ENCODE measurements at regions not wholly inside any gene's neighbourhood (a gene's known extent, or its start where the extent isn't known, plus 50 kb on each side); places are given as distances from the start of the nearest gene placed in this dataset.

- Mint-ChIP-seq H3K27me3 (ENCODE audit: insufficient read depth, unreplicated experiment) (no peaks in the 10 kb centered on the region), H3K36me3 (ENCODE audit: insufficient read depth, unreplicated experiment) (no peaks in the 10 kb centered on the region), H3K27ac (ENCODE audit: low read depth, unreplicated experiment) (no peak overlapping the region), H3K9me3 (ENCODE audit: unreplicated experiment) (peaks cover 8% of the 10 kb centered on the region), H3K4me1 (ENCODE audit: insufficient read depth, unreplicated experiment) (no peaks in the 10 kb centered on the region), H3K4me3 (ENCODE audit: unreplicated experiment) (no peak overlapping the region)
- ChIA-PET POLR2A (interaction anchor here (0.7 kb wide), 1 partner anchor 40 kb away, joined by 3 read pairs; no protein-coding TSS in a partner anchor), CTCF (interaction anchor here (0.6 to 0.7 kb wide), 2 partner anchors 33 to 314 kb away, joined by 3 read pairs; no protein-coding TSS in a partner anchor)
- TF ChIP-seq, protein P1, sequence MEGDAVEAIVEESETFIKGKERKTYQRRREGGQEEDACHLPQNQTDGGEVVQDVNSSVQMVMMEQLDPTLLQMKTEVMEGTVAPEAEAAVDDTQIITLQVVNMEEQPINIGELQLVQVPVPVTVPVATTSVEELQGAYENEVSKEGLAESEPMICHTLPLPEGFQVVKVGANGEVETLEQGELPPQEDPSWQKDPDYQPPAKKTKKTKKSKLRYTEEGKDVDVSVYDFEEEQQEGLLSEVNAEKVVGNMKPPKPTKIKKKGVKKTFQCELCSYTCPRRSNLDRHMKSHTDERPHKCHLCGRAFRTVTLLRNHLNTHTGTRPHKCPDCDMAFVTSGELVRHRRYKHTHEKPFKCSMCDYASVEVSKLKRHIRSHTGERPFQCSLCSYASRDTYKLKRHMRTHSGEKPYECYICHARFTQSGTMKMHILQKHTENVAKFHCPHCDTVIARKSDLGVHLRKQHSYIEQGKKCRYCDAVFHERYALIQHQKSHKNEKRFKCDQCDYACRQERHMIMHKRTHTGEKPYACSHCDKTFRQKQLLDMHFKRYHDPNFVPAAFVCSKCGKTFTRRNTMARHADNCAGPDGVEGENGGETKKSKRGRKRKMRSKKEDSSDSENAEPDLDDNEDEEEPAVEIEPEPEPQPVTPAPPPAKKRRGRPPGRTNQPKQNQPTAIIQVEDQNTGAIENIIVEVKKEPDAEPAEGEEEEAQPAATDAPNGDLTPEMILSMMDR (IDR thresholded peaks at IDR 0.05; ENCODE audit: unreplicated experiment), result no peak
- no TSS peak for BruUV-seq (replicated peaks)
- DNase-seq (ENCODE audit: unreplicated experiment), result no peak
- intact Hi-C loops (cut with micrococcal nuclease), result no loop called here
Measured at GRCh38 chr13:73972545-73972944, 161.7 kb downstream of the KLF12 start.

DNA sequence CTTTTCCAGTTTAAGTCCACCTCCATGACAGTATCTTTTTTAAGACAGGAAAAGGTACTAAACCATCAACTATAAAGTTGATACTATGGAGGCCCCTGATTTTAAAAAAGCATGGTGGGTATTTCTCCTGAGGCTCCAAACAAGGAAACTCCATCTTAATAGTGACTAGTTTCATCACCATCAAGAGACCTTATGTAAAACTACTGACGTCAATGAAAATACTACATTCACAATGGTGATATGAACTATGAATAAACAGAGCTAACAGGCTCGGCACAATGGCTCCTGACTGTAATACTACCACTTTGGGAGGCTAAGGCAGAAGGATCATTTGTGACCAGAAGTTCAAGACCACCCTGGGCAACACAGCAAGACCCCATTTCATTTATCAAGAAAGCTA lies 162.7 kb downstream of the KLF12 start:
- intact Hi-C loops (cut with micrococcal nuclease), result no loop called here
- no peak for DNase-seq (ENCODE audit: unreplicated experiment)
- peaks cover 8% of the 10 kb centered on the region for H3K9me3 Mint-ChIP-seq (ENCODE audit: unreplicated experiment)
- ChIA-PET CTCF (interaction anchor here (0.7 kb wide), 2 partner anchors 35 to 1138 kb away, joined by 3 read pairs; no protein-coding TSS in a partner anchor), POLR2A (no interaction called here)
- H3K4me1 Mint-ChIP-seq (ENCODE audit: insufficient read depth, unreplicated experiment), result no peaks in the 10 kb centered on the region
- no TSS peak for BruUV-seq (replicated peaks)
- TF ChIP-seq, protein P1 (IDR thresholded peaks at IDR 0.05; ENCODE audit: unreplicated experiment), result no peak
- H3K36me3 Mint-ChIP-seq (ENCODE audit: insufficient read depth, unreplicated experiment), result no peaks in the 10 kb centered on the region
- no peak overlapping the region for H3K4me3 Mint-ChIP-seq (ENCODE audit: unreplicated experiment)
- H3K27ac Mint-ChIP-seq (ENCODE audit: low read depth, unreplicated experiment), result no peak overlapping the region
- no peaks in the 10 kb centered on the region for H3K27me3 Mint-ChIP-seq (ENCODE audit: insufficient read depth, unreplicated experiment)

GRCh38 chr13:73970421-73971055 lies 163.7 kb downstream of the KLF12 start:
- BruUV-seq (replicated peaks), result no TSS peak
- intact Hi-C loops (cut with micrococcal nuclease), result no loop called here
- Mint-ChIP-seq H3K4me3 (ENCODE audit: unreplicated experiment) (no peak overlapping the region), H3K4me1 (ENCODE audit: insufficient read depth, unreplicated experiment) (no peaks in the 10 kb centered on the region), H3K27ac (ENCODE audit: low read depth, unreplicated experiment) (no peak overlapping the region), H3K9me3 (ENCODE audit: unreplicated experiment) (peaks cover 8% of the 10 kb centered on the region), H3K36me3 (ENCODE audit: insufficient read depth, unreplicated experiment) (no peaks in the 10 kb centered on the region), H3K27me3 (ENCODE audit: insufficient read depth, unreplicated experiment) (no peaks in the 10 kb centered on the region)
- peak; percentile 13 for DNase-seq (ENCODE audit: unreplicated experiment)
- TF ChIP-seq, protein P1 (IDR thresholded peaks at IDR 0.05; ENCODE audit: unreplicated experiment), result no peak
- ChIA-PET CTCF (interaction anchor here (0.6 kb wide), 2 partner anchors 145 to 1375 kb away, joined by 3 read pairs; no protein-coding TSS in a partner anchor), POLR2A (no interaction called here)

DNA sequence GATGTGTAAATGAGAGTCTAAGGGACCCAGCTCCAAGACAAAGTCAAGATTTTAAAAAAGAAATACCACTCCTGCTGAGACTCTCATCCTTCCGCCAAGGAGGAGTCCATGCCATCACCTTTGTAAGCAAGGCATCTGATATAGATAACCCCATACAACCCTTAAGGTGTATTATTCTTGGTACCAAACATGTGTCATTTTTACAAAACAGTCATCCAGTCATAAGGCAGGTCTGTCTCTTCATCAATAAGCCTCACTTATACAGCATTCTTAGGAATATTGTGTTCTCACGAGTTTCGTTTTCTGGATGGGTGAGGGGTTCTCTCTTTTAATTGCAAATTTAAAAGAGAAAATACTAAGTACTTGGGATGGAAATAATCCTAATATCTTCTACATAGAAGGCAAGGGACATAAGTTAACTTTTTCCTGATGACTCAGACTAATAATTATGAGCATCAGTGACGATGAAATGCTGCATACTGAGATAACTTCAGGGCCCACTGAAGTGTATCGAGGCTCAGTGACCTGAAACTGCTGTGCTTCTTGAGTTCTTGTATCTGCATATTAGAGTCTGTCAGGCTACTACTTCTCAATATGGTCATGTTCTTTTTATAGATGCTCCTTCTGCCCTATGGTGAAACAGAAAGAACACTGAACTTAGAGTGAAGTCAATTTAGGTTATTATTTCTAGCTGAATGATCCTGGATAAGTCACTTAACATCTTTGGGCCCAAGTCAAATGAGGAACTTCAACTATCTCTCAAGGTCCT lies 166.6 kb downstream of the KLF12 start:
- TF ChIP-seq, protein P1 (IDR thresholded peaks at IDR 0.05; ENCODE audit: unreplicated experiment), result no peak
- Mint-ChIP-seq H3K4me1 (ENCODE audit: insufficient read depth, unreplicated experiment) (peaks cover under 1% of the 10 kb centered on the region), H3K27me3 (ENCODE audit: insufficient read depth, unreplicated experiment) (no peaks in the 10 kb centered on the region), H3K36me3 (ENCODE audit: insufficient read depth, unreplicated experiment) (no peaks in the 10 kb centered on the region), H3K27ac (ENCODE audit: low read depth, unreplicated experiment) (no peak overlapping the region), H3K4me3 (ENCODE audit: unreplicated experiment) (no peak overlapping the region), H3K9me3 (ENCODE audit: unreplicated experiment) (no peaks in the 10 kb centered on the region)
- DNase-seq (ENCODE audit: unreplicated experiment), result no peak
- intact Hi-C loops (cut with micrococcal nuclease), result no loop called here
- BruUV-seq (replicated peaks), result no TSS peak
- CTCF ChIA-PET, result interaction anchor here (1.0 kb wide), 2 partner anchors 18 to 21 kb away, joined by 3 to 4 read pairs; no protein-coding TSS in a partner anchor
- POLR2A ChIA-PET, result no interaction called here
